Peyer's patch (tissue), 4 donors: ENCODE measurements at regions not wholly inside any gene's neighbourhood (a gene's known extent, or its start where the extent isn't known, plus 50 kb on each side); places are given as distances from the start of the nearest gene placed in this dataset.

Experiments used
- DNase-seq, 3 donors: peaks; one replicate each; pipeline ENCODE4 v3.0.0-alpha.2; 2017 to 2019
- H3K27ac ChIP-seq, 4 donors: fragments of 200-600 bp; sonication (generic); one replicate each; pipeline ENCODE4 v1.5.1; 2016 to 2019
- H3K27me3 ChIP-seq, 2 donors: fragments of 200-600 bp; sonication (generic); one replicate each; pipeline ENCODE4 v1.5.1; 2019
- H3K36me3 ChIP-seq, 3 donors: fragments of 200-600 bp; sonication (generic); one replicate each; pipeline ENCODE4 v1.5.1; 2016 to 2019
- H3K4me1 ChIP-seq, 4 donors: fragments of 200-600 bp; sonication (generic); one replicate each; pipeline ENCODE4 v1.5.1; 2016 to 2019
- H3K4me3 ChIP-seq, 4 donors: fragments of 200-600 bp; sonication (generic); 1 replicate in 3 of 4; 2 replicates in 1 of 4; pipeline ENCODE4 v1.5.1; 2016 to 2019; ENCODE audit warnings: mild to moderate bottlenecking in 1 of 4
- H3K9me3 ChIP-seq, 4 donors: fragments of 200-600 bp; sonication (generic); one replicate each; pipeline ENCODE4 v1.5.1; 2016 to 2019; ENCODE audit warnings: mild to moderate bottlenecking in 1 of 4
- POLR2A ChIP-seq, 2 donors: fragments of 450-650 bp; IDR thresholded peaks; one replicate each; pipeline ENCODE4 v1.5.1; 2017; ENCODE audit warnings: antibody characterized with exemption in 2 of 2, mild to moderate bottlenecking in 2 of 2, moderate library complexity in 2 of 2
- TF ChIP-seq, protein P1 (sequence below), 6 experiments: fragments of 450-650 bp in 4 of 6; fragments of 200-600 bp in 2 of 6; sonication (generic) in 1 of 6; IDR thresholded peaks; one replicate each; pipeline ENCODE4 v1.5.1; 2017 to 2019; ENCODE audit warnings: antibody characterized with exemption in 6 of 6, mild to moderate bottlenecking in 3 of 6, moderate library complexity in 1 of 6

DNA sequence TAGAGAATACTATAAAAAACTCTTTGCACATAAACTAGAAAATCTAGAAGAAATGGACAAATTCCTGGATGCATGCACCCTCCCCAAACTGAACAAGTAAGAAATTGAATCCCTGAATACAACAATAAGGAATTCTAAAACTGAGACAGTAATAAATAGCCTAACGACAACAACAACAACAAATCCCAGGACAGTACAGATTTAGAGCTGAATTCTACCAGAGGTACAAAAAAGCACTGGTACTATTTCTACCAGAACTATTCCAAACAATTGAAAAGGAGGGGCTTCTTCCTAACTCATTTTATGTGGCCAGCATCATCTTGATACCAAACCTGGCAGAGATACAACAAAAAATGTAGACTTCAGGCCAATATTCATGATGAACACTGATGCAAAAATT lies 394.4 kb upstream of the RORB start:
- no peak for DNase-seq
- no peaks in the 10 kb centered on the region for H3K4me1 ChIP-seq
- H3K27ac ChIP-seq = no peak overlapping the region
- no peaks in the 10 kb centered on the region for H3K36me3 ChIP-seq
- no peak overlapping the region for H3K4me3 ChIP-seq
- TF ChIP-seq, protein P1, sequence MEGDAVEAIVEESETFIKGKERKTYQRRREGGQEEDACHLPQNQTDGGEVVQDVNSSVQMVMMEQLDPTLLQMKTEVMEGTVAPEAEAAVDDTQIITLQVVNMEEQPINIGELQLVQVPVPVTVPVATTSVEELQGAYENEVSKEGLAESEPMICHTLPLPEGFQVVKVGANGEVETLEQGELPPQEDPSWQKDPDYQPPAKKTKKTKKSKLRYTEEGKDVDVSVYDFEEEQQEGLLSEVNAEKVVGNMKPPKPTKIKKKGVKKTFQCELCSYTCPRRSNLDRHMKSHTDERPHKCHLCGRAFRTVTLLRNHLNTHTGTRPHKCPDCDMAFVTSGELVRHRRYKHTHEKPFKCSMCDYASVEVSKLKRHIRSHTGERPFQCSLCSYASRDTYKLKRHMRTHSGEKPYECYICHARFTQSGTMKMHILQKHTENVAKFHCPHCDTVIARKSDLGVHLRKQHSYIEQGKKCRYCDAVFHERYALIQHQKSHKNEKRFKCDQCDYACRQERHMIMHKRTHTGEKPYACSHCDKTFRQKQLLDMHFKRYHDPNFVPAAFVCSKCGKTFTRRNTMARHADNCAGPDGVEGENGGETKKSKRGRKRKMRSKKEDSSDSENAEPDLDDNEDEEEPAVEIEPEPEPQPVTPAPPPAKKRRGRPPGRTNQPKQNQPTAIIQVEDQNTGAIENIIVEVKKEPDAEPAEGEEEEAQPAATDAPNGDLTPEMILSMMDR (IDR thresholded peaks at IDR 0.05) = no peak
- H3K9me3 ChIP-seq = no peaks in the 10 kb centered on the region
- H3K27me3 ChIP-seq = no peaks in the 10 kb centered on the region

DNA sequence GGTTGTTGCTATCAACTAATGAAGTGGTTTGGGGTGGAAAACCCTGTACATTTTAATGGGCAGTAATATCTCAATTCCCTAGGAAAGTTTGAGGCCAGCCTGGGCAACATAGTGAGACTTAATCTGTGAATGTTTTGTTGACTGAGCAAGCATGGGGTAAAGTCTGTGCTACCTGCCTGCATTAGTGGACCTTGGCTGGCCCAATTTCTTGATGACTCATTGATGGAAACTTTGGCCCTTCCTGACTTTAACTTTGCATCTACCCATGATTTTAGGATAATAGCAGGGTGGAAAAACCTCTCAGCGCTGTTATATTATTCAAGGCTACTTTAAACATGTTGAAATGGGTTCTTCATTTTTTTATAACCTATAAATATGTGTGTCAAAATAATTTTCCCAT lies 389.4 kb upstream of the RORB start:
- Histone ChIP-seq H3K27me3 (no peaks in the 10 kb centered on the region), H3K36me3 (no peaks in the 10 kb centered on the region)

DNA sequence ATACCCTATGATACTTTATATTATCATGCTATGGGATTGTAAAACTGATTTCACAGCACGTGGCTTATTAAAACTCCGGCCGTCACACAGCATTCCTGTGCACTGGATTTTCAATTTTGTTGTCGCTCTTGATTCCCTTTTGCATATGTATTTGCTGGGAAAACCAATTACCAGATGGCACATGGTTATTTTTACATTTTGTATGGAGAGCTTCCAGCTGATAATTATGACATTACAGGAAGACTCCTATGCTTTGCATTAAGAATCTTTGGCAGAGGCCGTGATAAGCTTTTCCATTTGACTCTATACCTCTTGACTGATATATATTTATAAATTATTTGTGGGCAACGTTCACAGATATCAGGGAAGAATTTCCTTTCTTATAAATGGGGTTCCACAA lies 381.2 kb upstream of the RORB start:
- Histone ChIP-seq H3K4me3 (no peak overlapping the region), H3K36me3 (no peaks in the 10 kb centered on the region), H3K9me3 (no peaks in the 10 kb centered on the region), H3K27ac (no peak overlapping the region), H3K27me3 (no peaks in the 10 kb centered on the region), H3K4me1 (no peaks in the 10 kb centered on the region)
- TF ChIP-seq, protein P1 (IDR thresholded peaks at IDR 0.05) = no peak
- TF ChIP-seq POLR2A (IDR thresholded peaks at IDR 0.05) = no peak
- no peak for DNase-seq

More for the DNA sequence above, 389.4 kb upstream of the RORB start:
- no peak for DNase-seq
- no peak overlapping the region for H3K27ac ChIP-seq
- H3K4me3 ChIP-seq = no peak overlapping the region
- H3K4me1 ChIP-seq = no peaks in the 10 kb centered on the region
- H3K9me3 ChIP-seq = no peaks in the 10 kb centered on the region
- TF ChIP-seq, protein P1 (IDR thresholded peaks at IDR 0.05) = no peak
- TF ChIP-seq POLR2A (IDR thresholded peaks at IDR 0.05) = no peak

DNA sequence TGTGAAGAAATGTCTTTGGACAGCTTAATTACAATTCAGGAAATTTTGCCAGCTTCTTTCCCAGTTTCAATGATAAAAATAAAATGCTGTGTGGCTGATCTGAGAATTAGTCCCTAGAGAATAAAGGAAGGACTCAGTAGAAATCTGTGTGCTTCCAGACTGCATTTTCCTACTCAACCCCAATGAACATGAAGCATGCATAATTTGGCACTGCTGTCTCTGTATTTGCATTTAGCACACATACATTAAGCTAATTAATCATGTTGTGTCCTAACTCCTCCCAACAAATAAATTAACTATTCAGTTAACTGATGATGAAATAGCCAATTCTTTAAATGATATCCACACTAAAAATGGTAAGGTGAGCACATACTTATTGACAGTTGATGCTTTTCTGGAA lies 380.0 kb upstream of the RORB start:
- no peak for TF ChIP-seq POLR2A (IDR thresholded peaks at IDR 0.05)
- TF ChIP-seq, protein P1 (IDR thresholded peaks at IDR 0.05) = no peak
- H3K27ac ChIP-seq = no peak overlapping the region
- no peaks in the 10 kb centered on the region for H3K27me3 ChIP-seq
- no peak for DNase-seq
- H3K36me3 ChIP-seq = no peaks in the 10 kb centered on the region
- no peaks in the 10 kb centered on the region for H3K9me3 ChIP-seq
- H3K4me1 ChIP-seq = no peaks in the 10 kb centered on the region
- H3K4me3 ChIP-seq = no peak overlapping the region

DNA sequence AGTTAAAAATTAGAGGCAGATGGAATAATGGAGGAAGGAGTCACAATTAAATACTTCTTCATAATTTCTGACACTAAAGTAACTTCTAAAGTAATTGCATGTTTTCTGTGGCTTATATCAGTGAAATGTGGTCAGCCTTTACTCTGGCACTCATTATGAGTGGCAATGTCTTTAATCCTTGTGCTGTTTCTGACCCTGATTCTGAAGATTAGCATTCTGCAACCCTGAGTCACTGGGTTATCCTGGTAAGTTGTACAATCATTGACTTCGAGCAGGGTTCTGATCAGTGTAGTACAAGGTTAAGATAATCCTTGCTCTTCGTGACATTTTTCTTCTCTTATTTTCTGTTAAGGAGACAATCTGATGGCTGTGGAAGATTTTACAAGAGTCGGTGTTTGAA lies 379.4 kb upstream of the RORB start:
- no peaks in the 10 kb centered on the region for H3K36me3 ChIP-seq
- no peaks in the 10 kb centered on the region for H3K9me3 ChIP-seq
- H3K27ac ChIP-seq = no peak overlapping the region
- H3K4me3 ChIP-seq = no peak overlapping the region
- TF ChIP-seq, protein P1 (IDR thresholded peaks at IDR 0.05) = no peak
- no peak for TF ChIP-seq POLR2A (IDR thresholded peaks at IDR 0.05)
- no peaks in the 10 kb centered on the region for H3K27me3 ChIP-seq
- no peaks in the 10 kb centered on the region for H3K4me1 ChIP-seq
- no peak for DNase-seq

DNA sequence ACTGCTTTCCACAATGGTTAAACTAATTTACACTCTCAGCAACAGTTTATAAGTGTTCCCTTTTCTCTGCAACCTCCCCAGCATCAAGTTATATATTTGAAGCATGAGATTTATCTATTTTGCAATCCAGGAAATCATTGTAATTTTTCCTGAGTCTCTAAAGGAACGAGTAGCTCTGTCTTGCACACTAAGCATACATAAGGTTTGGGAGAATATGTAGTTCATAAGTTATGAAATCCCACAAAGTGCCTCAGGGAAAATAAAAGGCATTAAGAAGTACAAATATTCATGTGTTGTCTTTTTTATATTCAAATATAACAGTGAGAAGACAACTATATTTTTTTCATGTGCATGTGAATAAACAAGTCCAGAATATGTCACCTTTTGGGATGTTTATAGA lies 377.1 kb upstream of the RORB start:
- DNase-seq = no peak
- no peaks in the 10 kb centered on the region for H3K36me3 ChIP-seq
- TF ChIP-seq, protein P1 (IDR thresholded peaks at IDR 0.05) = no peak
- TF ChIP-seq POLR2A (IDR thresholded peaks at IDR 0.05) = no peak
- no peak overlapping the region for H3K4me3 ChIP-seq
- H3K27ac ChIP-seq = no peak overlapping the region
- no peaks in the 10 kb centered on the region for H3K27me3 ChIP-seq
- H3K4me1 ChIP-seq = no peaks in the 10 kb centered on the region
- no peaks in the 10 kb centered on the region for H3K9me3 ChIP-seq
